H1 (cell line): ENCODE measurements at regions not wholly inside any gene's neighbourhood (a gene's known extent, or its start where the extent isn't known, plus 50 kb on each side); places are given as distances from the start of the nearest gene placed in this dataset.
"Not testable (repeated sequence)": the region's sequence is repeated elsewhere in the genome, so short reads cannot be mapped to it uniquely, and the experiment has no call there.

Experiments
- CTCF ChIA-PET: fragments of 300-600 bp; sonication (Branson Sonifier 250); formaldehyde crosslinking; loops from one replicate; lab custom pipeline; 2021; ENCODE audit not compliant: partially characterized antibody; lab: Charles Lee
- POLR2A ChIA-PET: fragments of 300-600 bp; sonication (Branson Sonifier 250); formaldehyde crosslinking; loops from one replicate; lab custom pipeline; 2021; ENCODE audit warnings: inconsistent platforms; ENCODE audit not compliant: partially characterized antibody; lab: Charles Lee
- DNase-seq, 2 experiments: peaks; one replicate each; pipeline versions ENCODE4 v3.0.0 to v3.0.0-alpha.2; 2010 to 2022; ENCODE audit warnings: low spot score in 2 of 2, low read depth in 1 of 2, mixed read lengths in 1 of 2
- FAIRE-seq: peaks from 2 replicates; lab custom pipeline; 2011; peaks lifted over from hg19 to GRCh38; lab: Jason Lieb, UNC
- H2AFZ ChIP-seq: 2 replicates; pipeline ENCODE4 v1.8.1; 2012; ENCODE audit warnings: low read length, inconsistent platforms
- H2AK5ac ChIP-seq: 2 replicates; pipeline ENCODE4 v1.6.1; 2013; ENCODE audit warnings: low read depth, low read length
- H2BK120ac ChIP-seq: replicated peaks from 2 replicates; pipeline ENCODE3; 2013; ENCODE audit warnings: low read depth, low read length, inconsistent platforms
- H2BK12ac ChIP-seq: 2 replicates; pipeline ENCODE4 v1.6.1; 2013; ENCODE audit warnings: low read depth, low read length
- H2BK15ac ChIP-seq: 2 replicates; pipeline ENCODE4 v1.6.1; 2013; ENCODE audit warnings: low read length
- H2BK20ac ChIP-seq: 2 replicates; pipeline ENCODE4 v1.6.1; 2013; ENCODE audit warnings: low read length
- H2BK5ac ChIP-seq: 2 replicates; pipeline ENCODE4 v1.6.1; 2013; ENCODE audit warnings: low read depth, low read length
- H3K14ac ChIP-seq: 2 replicates; pipeline ENCODE4 v1.6.1; 2013; ENCODE audit warnings: inconsistent platforms; ENCODE audit not compliant: insufficient read length
- H3K18ac ChIP-seq: 2 replicates; pipeline ENCODE4 v1.6.1; 2013; ENCODE audit warnings: low read length; ENCODE audit errors: extremely low read depth
- H3K23ac ChIP-seq: 2 replicates; pipeline ENCODE4 v1.6.1; 2013; ENCODE audit warnings: inconsistent platforms; ENCODE audit not compliant: insufficient read length
- H3K23me2 ChIP-seq: 2 replicates; pipeline ENCODE4 v1.6.1; 2013; ENCODE audit warnings: low read depth, low read length
- H3K27ac ChIP-seq: 2 replicates; pipeline ENCODE4 v1.6.1; 2011; ENCODE audit warnings: low read depth, low read length, inconsistent platforms
- H3K27me3 ChIP-seq, 4 experiments: replicated peaks in 1 of 4; 1 replicate in 1 of 4; 2 replicates in 3 of 4; pipeline versions ENCODE4 v1.6.1 to v1.8.1; 2011 to 2013; ENCODE audit warnings: low read length in 3 of 4, mild to moderate bottlenecking in 3 of 4, inconsistent platforms in 2 of 4, mixed read lengths in 2 of 4, moderate library complexity in 1 of 4; ENCODE audit not compliant: control insufficient read depth in 3 of 4, insufficient read depth in 3 of 4; ENCODE audit errors: extremely low read depth in 1 of 4
- H3K36me3 ChIP-seq, 4 experiments: 2 replicates each; pipeline versions ENCODE4 v1.6.1 to v1.8.1; 2011 to 2013; ENCODE audit warnings: mild to moderate bottlenecking in 4 of 4, low read length in 3 of 4, moderate library complexity in 2 of 4, control low read depth in 1 of 4, inconsistent platforms in 1 of 4; ENCODE audit not compliant: insufficient read depth in 4 of 4, control insufficient read depth in 2 of 4
- H3K4ac ChIP-seq: replicated peaks from 2 replicates; pipeline ENCODE3; 2013; ENCODE audit warnings: low read length, low read depth, mixed read lengths, inconsistent platforms; ENCODE audit not compliant: insufficient read length
- H3K4me1 ChIP-seq, 4 experiments: replicated peaks in 1 of 4; 1 replicate in 1 of 4; 2 replicates in 3 of 4; pipeline versions ENCODE4 v1.6.1 to v1.8.1; 2011 to 2013; ENCODE audit warnings: low read length in 3 of 4, inconsistent platforms in 2 of 4, mixed read lengths in 1 of 4; ENCODE audit not compliant: insufficient read depth in 4 of 4, control insufficient read depth in 3 of 4
- H3K4me2 ChIP-seq, 2 experiments: 2 replicates each; pipeline versions ENCODE4 v1.6.1 to v1.8.1; 2011 to 2013; ENCODE audit warnings: low read depth in 2 of 2, low read length in 2 of 2, control low read depth in 1 of 2, inconsistent platforms in 1 of 2, mild to moderate bottlenecking in 1 of 2; ENCODE audit not compliant: insufficient read depth in 1 of 2
- H3K4me3 ChIP-seq, 4 experiments: fragments of 200-600, 300-600 bp in 1 of 4; sonication (generic), shearing (Covaris generic), sonication (Bioruptor Twin) in 1 of 4; 2 replicates each; pipeline versions ENCODE4 v1.5.1 to v1.8.1; 2011 to 2016; ENCODE audit warnings: low read length in 4 of 4, low read depth in 3 of 4, control low read depth in 2 of 4, inconsistent platforms in 2 of 4, mild to moderate bottlenecking in 2 of 4, mixed read lengths in 1 of 4, moderate library complexity in 1 of 4; ENCODE audit not compliant: insufficient read depth in 2 of 4; ENCODE audit errors: extremely low read depth in 1 of 4
- H3K56ac ChIP-seq: replicated peaks from 2 replicates; pipeline ENCODE3; 2013; ENCODE audit warnings: low read depth, mild to moderate bottlenecking, mixed read lengths, low read length, inconsistent platforms; ENCODE audit not compliant: insufficient read length
- H3K79me1 ChIP-seq: 2 replicates; pipeline ENCODE4 v1.6.1; 2013; ENCODE audit warnings: low read depth, low read length, control low read depth
- H3K79me2 ChIP-seq, 2 experiments: 2 replicates each; pipeline versions ENCODE4 v1.6.1 to v1.8.1; 2012 to 2013; ENCODE audit warnings: low read length in 2 of 2, mild to moderate bottlenecking in 2 of 2, inconsistent platforms in 1 of 2; ENCODE audit not compliant: insufficient read depth in 2 of 2, control insufficient read depth in 1 of 2
- H3K9ac ChIP-seq, 4 experiments: replicated peaks in 1 of 4; 1 replicate in 1 of 4; 2 replicates in 3 of 4; pipeline versions ENCODE4 v1.6.1 to v1.8.1; 2011 to 2013; ENCODE audit warnings: low read depth in 3 of 4, low read length in 3 of 4, control low read depth in 2 of 4, mild to moderate bottlenecking in 2 of 4, moderate library complexity in 2 of 4, inconsistent platforms in 1 of 4; ENCODE audit errors: extremely low read depth in 1 of 4
- H3K9me3 ChIP-seq, 2 experiments: 2 replicates each; pipeline versions ENCODE4 v1.6.1 to v1.8.1; 2012 to 2013; ENCODE audit warnings: mild to moderate bottlenecking in 2 of 2, moderate library complexity in 2 of 2, control low read depth in 1 of 2, inconsistent platforms in 1 of 2, low read depth in 1 of 2, low read length in 1 of 2, mixed read lengths in 1 of 2; ENCODE audit not compliant: insufficient read depth in 2 of 2
- H4K20me1 ChIP-seq, 2 experiments: replicated peaks in 1 of 2; 2 replicates each; pipeline versions ENCODE3 to v1.8.1; 2011 to 2013; ENCODE audit warnings: inconsistent platforms in 2 of 2, low read length in 2 of 2, mild to moderate bottlenecking in 1 of 2; ENCODE audit not compliant: insufficient read depth in 2 of 2, control insufficient read depth in 1 of 2
- H4K5ac ChIP-seq: 2 replicates; pipeline ENCODE4 v1.6.1; 2013; ENCODE audit warnings: low read length, low read depth, mixed read lengths, inconsistent platforms; ENCODE audit not compliant: insufficient read length
- H4K8ac ChIP-seq: 2 replicates; pipeline ENCODE4 v1.8.0; 2013; ENCODE audit warnings: mild to moderate bottlenecking, moderate library complexity, low read length, inconsistent platforms; ENCODE audit not compliant: insufficient read depth; ENCODE audit errors: extremely low read depth
- H4K91ac ChIP-seq: replicated peaks from 2 replicates; pipeline ENCODE3; 2013; ENCODE audit warnings: low read length, mixed read lengths, inconsistent platforms; ENCODE audit not compliant: insufficient read length
- WGBS, 2 experiments: shearing (Covaris generic) in 1 of 2; methylation state at CpG; one replicate each; pipeline versions ENCODE4 v1.1.6 to v1.1.7; 2013 to 2015; ENCODE audit warnings: low lambda C conversion rate in 2 of 2, mixed read lengths in 2 of 2, inconsistent platforms in 1 of 2, low coverage in 1 of 2, missing lambda C conversion rate in 1 of 2; ENCODE audit not compliant: insufficient replicate concordance in 2 of 2, insufficient coverage in 1 of 2, insufficient read length in 1 of 2; ENCODE audit errors: extremely low coverage in 1 of 2, missing lambda C conversion rate in 1 of 2; 5-methylcytosine and 5-hydroxymethylcytosine counted together

- FAIRE-seq, H3K18ac ChIP-seq, H2AK5ac ChIP-seq, H3K23ac ChIP-seq, H3K23me2 ChIP-seq, H3K4me3 ChIP-seq, H3K9me3 ChIP-seq, H3K27ac ChIP-seq, H3K79me2 ChIP-seq, H3K9ac ChIP-seq, H3K36me3 ChIP-seq, H2BK120ac ChIP-seq, H2BK20ac ChIP-seq, H4K20me1 ChIP-seq, H4K91ac ChIP-seq, DNase-seq, H3K4me1 ChIP-seq, POLR2A ChIA-PET, H2BK5ac ChIP-seq, H3K4me2 ChIP-seq, H2BK12ac ChIP-seq, H2AFZ ChIP-seq, H3K79me1 ChIP-seq, H4K5ac ChIP-seq, H3K56ac ChIP-seq, CTCF ChIA-PET, H3K14ac ChIP-seq, H4K8ac ChIP-seq, H2BK15ac ChIP-seq, H3K4ac ChIP-seq, H3K27me3 ChIP-seq: not testable (repeated sequence)
- 91% methylated on average over 8 of the region's 10 CpGs; no CpG with 5 or more reads in 1 of the 2 experiments for WGBS, 2 experiments
Measured at GRCh38 chr16:21356308-21356707, 78.2 kb upstream of the CRYM start.

GRCh38 chr16:21351433-21351832, 73.3 kb upstream of the CRYM start:
- H3K23me2 ChIP-seq, H3K9me3 ChIP-seq, H2BK12ac ChIP-seq, H2AFZ ChIP-seq, H3K36me3 ChIP-seq, H2BK20ac ChIP-seq, H3K27me3 ChIP-seq, H3K27ac ChIP-seq, H3K9ac ChIP-seq, POLR2A ChIA-PET, H3K14ac ChIP-seq, H4K91ac ChIP-seq, FAIRE-seq, H3K79me1 ChIP-seq, H2BK15ac ChIP-seq, H3K4me3 ChIP-seq, H3K18ac ChIP-seq, H2BK5ac ChIP-seq, CTCF ChIA-PET, H2AK5ac ChIP-seq, H4K20me1 ChIP-seq, H3K56ac ChIP-seq, H4K8ac ChIP-seq, H3K79me2 ChIP-seq, H3K4me1 ChIP-seq, H3K23ac ChIP-seq, H2BK120ac ChIP-seq, DNase-seq, H3K4ac ChIP-seq, H3K4me2 ChIP-seq, H4K5ac ChIP-seq: not testable (repeated sequence)
- WGBS, 2 experiments = 96% methylated on average over 5 of the region's 5 CpGs; no CpG with 5 or more reads in 1 of the 2 experiments
